ENCODE measurements at regions not wholly inside any gene's neighbourhood (a gene's known extent, or its start where the extent isn't known, plus 50 kb on each side); places are given as distances from the start of the nearest gene placed in this dataset.

GRCh38 chr5:6248132-6248531 lies 130.2 kb downstream of the MED10 start (continued):
- no peak for TF ChIP-seq CHD7 (IDR thresholded peaks at IDR 0.05; ENCODE audit: insufficient replicate concordance, low read length)
- TF ChIP-seq GTF2F1 (IDR thresholded peaks at IDR 0.05; ENCODE audit: borderline replicate concordance, low read depth, low read length): no peak

Data from H1 (cell line).